GM12878 (cell line): ENCODE measurements at regions not wholly inside any gene's neighbourhood (a gene's known extent, or its start where the extent isn't known, plus 50 kb on each side); places are given as distances from the start of the nearest gene placed in this dataset. TPM values are rescaled to one million over a fixed set of nuclear protein-coding genes. Genes with fewer than 3 reads are reported as not detected.

Experiments
- BACH1 ChIP-seq: fragments of 450-650 bp; IDR thresholded peaks from 2 replicates; pipeline ENCODE4 v1.6.1; 2017; ENCODE audit warnings: mild to moderate bottlenecking, borderline replicate concordance
- FOXK2 ChIP-seq: fragments of 450-650 bp; IDR thresholded peaks from 2 replicates; pipeline ENCODE4 v1.6.1; 2017; ENCODE audit warnings: mild to moderate bottlenecking, moderate library complexity
- small RNA-seq: library from RNA; depleted of rRNA; stranded (forward); fragments of <200 nt; gene quantifications from one replicate; pipeline ENCODE3, GENCODE V24; 2014
- TF ChIP-seq, protein P1 (sequence below): fragments of 450-650 bp; IDR thresholded peaks from 2 replicates; pipeline ENCODE4 v1.6.1; 2017; ENCODE audit warnings: low read depth, mild to moderate bottlenecking, moderate library complexity
- TF ChIP-seq, protein P2 (sequence below): fragments of 450-650 bp; formaldehyde crosslinking; IDR thresholded peaks from 2 replicates; pipeline ENCODE4 v1.5.0; 2022; ENCODE audit warnings: mild to moderate bottlenecking, missing genetic modification characterization

DNA sequence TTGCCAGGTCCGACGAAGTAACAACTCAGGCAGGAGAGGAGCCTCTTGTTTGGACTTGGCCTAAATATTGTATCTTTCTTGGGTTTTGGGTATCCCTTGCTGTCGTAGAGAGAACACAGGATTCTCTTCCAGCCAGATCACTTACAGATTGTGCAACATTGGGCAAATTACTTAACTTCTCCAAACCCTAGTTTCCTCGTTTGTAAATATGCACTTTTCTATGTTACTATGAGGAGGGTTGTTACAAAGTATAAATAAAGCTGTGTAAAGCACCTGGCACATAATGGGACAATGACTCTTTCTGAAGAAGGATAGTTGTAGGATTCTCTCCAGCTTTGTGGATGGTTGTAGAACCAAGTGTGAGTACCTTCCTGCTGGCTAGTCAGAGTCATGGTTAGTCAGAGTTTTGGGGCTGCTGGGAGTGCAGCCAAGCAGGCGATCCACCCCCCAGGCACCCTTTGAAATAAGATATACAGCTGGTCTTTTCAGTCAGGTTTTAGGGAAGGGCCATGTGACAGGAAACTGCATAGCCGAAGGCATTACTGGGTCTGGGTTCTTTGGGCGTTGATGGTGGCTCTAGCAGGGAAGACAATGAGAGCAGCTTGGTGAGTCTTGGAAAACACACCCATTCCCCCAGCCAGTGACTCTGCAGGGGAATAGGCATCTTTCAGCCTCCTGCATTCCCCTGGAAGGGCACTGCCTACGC, 49.9 kb upstream of the GDNF start (continued):
- TF ChIP-seq FOXK2: no peak
- TF ChIP-seq, protein P1, sequence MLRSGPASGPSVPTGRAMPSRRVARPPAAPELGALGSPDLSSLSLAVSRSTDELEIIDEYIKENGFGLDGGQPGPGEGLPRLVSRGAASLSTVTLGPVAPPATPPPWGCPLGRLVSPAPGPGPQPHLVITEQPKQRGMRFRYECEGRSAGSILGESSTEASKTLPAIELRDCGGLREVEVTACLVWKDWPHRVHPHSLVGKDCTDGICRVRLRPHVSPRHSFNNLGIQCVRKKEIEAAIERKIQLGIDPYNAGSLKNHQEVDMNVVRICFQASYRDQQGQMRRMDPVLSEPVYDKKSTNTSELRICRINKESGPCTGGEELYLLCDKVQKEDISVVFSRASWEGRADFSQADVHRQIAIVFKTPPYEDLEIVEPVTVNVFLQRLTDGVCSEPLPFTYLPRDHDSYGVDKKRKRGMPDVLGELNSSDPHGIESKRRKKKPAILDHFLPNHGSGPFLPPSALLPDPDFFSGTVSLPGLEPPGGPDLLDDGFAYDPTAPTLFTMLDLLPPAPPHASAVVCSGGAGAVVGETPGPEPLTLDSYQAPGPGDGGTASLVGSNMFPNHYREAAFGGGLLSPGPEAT: no peak
- no peak for TF ChIP-seq BACH1
- TF ChIP-seq, protein P2, sequence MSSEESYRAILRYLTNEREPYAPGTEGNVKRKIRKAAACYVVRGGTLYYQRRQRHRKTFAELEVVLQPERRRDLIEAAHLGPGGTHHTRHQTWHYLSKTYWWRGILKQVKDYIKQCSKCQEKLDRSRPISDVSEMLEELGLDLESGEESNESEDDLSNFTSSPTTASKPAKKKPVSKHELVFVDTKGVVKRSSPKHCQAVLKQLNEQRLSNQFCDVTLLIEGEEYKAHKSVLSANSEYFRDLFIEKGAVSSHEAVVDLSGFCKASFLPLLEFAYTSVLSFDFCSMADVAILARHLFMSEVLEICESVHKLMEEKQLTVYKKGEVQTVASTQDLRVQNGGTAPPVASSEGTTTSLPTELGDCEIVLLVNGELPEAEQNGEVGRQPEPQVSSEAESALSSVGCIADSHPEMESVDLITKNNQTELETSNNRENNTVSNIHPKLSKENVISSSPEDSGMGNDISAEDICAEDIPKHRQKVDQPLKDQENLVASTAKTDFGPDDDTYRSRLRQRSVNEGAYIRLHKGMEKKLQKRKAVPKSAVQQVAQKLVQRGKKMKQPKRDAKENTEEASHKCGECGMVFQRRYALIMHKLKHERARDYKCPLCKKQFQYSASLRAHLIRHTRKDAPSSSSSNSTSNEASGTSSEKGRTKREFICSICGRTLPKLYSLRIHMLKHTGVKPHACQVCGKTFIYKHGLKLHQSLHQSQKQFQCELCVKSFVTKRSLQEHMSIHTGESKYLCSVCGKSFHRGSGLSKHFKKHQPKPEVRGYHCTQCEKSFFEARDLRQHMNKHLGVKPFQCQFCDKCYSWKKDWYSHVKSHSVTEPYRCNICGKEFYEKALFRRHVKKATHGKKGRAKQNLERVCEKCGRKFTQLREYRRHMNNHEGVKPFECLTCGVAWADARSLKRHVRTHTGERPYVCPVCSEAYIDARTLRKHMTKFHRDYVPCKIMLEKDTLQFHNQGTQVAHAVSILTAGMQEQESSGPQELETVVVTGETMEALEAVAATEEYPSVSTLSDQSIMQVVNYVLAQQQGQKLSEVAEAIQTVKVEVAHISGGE (CRISPR knock-in tag): no peak

Small RNA genes in the stretch of these regions (small RNA-seq; reads per million reads assigned to genes)
- not detected for gene LINC02110
